HFFc6 (cell line): ENCODE measurements at regions not wholly inside any gene's neighbourhood (a gene's known extent, or its start where the extent isn't known, plus 50 kb on each side); places are given as distances from the start of the nearest gene placed in this dataset.

ENCODE experiments used
- DNase-seq: peaks from one replicate; pipeline ENCODE4 v3.0.0-alpha.2; 2018
- H3K27ac Mint-ChIP-seq: 2 replicates; pipeline ENCODE4 v1.8.0; 2020; ENCODE audit warnings: mild to moderate bottlenecking, mixed read lengths
- H3K27me3 Mint-ChIP-seq: 2 replicates; pipeline ENCODE4 v1.8.0; 2021; ENCODE audit warnings: mild to moderate bottlenecking, moderate library complexity, mixed read lengths; ENCODE audit not compliant: insufficient read depth
- H3K36me3 Mint-ChIP-seq: 2 replicates; pipeline ENCODE4 v1.8.0; 2021; ENCODE audit warnings: low read depth, mixed read lengths
- H3K4me1 Mint-ChIP-seq: 2 replicates; pipeline ENCODE4 v1.8.0; 2020; ENCODE audit warnings: low read depth, mixed read lengths
- H3K4me3 Mint-ChIP-seq: 2 replicates; pipeline ENCODE4 v1.8.0; 2020; ENCODE audit warnings: mild to moderate bottlenecking, moderate library complexity, mixed read lengths
- H3K9me3 Mint-ChIP-seq: 2 replicates; pipeline ENCODE4 v1.8.0; 2020; ENCODE audit warnings: mild to moderate bottlenecking, mixed read lengths
- CTCF ChIP-seq: fragments of 200-600 bp; sonication (generic); IDR thresholded peaks from 2 replicates; pipeline ENCODE4 v1.5.0; 2021; ENCODE audit warnings: antibody characterized with exemption, mild to moderate bottlenecking

GRCh38 chr16:73923951-73924350 is 372.7 kb upstream of the PSMD7 start:
- Mint-ChIP-seq H3K36me3 (no peaks in the 10 kb centered on the region), H3K27ac (no peak overlapping the region), H3K27me3 (no peaks in the 10 kb centered on the region), H3K4me1 (no peaks in the 10 kb centered on the region), H3K4me3 (no peak overlapping the region), H3K9me3 (peaks cover 17% of the 10 kb centered on the region; the same call in 1 of the 2 replicates)
- DNase-seq: no peak
- TF ChIP-seq CTCF: no peak

DNA sequence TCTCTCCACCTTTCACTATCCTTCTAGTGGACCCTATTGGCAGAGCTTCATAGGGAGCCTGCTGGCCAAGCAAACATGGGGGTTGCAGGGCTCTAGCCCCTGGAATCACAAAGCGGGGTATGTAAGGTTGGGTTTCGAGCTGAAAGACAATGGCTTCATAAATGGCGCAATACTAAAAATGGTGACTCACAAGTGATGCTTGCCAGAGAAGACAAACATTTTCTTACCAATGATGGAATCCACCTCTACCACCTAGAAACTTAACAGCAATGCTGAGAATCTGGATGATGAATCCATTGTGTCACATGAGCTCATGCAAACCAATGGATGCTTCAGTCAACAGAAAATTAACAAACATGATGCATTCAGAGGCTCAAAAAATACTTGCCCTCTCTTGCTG is 375.3 kb upstream of the PSMD7 start:
- no peak for TF ChIP-seq CTCF
- H3K27me3 Mint-ChIP-seq: no peaks in the 10 kb centered on the region
- H3K4me3 Mint-ChIP-seq: no peak overlapping the region
- H3K27ac Mint-ChIP-seq: no peak overlapping the region
- no peaks in the 10 kb centered on the region for H3K4me1 Mint-ChIP-seq
- peaks cover 7% of the 10 kb centered on the region; the same call in 1 of the 2 replicates for H3K9me3 Mint-ChIP-seq
- DNase-seq: no peak
- no peaks in the 10 kb centered on the region for H3K36me3 Mint-ChIP-seq

DNA sequence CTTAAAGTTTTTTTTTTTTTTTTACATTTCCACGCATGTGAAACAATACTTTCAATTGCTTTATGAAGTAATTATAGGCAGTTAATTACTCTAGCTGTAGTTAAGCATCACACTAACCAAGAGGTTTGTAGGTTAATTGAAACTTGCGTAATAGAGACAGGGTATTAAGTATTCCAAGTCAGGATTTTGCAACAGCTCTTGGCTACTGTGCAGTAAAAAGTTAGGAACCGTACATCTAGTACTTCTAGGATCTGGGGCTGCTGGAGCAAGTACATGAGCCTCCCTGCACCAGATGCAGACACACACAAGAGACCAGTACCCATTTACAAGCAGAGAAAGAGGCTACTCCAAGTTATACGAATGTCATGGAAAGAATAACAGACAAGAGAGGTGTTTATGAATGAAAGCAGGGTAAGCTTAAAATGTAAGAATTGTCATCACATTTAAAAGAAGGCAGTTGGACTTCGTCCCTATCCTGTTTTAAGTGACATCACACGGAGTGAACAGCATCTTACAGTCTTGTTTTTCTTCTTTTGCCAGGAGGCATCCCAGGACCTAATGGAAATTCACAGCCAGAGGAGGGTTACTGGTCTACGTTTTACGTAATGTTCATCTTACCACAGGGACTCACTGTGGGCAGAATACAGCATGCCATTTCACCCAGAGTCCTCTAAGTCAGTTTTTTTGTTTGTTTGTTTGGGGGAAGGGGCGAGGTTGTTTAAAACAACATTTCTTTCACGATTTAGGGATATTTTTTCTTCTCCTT is 379.6 kb upstream of the PSMD7 start:
- no peak overlapping the region for H3K27ac Mint-ChIP-seq
- DNase-seq: no peak
- no peaks in the 10 kb centered on the region; the same call in 1 of the 2 replicates for H3K9me3 Mint-ChIP-seq
- H3K36me3 Mint-ChIP-seq: no peaks in the 10 kb centered on the region; the same call in 1 of the 2 replicates
- no peaks in the 10 kb centered on the region for H3K27me3 Mint-ChIP-seq
- no peak for TF ChIP-seq CTCF
- H3K4me3 Mint-ChIP-seq: no peak overlapping the region
- no peaks in the 10 kb centered on the region for H3K4me1 Mint-ChIP-seq

DNA sequence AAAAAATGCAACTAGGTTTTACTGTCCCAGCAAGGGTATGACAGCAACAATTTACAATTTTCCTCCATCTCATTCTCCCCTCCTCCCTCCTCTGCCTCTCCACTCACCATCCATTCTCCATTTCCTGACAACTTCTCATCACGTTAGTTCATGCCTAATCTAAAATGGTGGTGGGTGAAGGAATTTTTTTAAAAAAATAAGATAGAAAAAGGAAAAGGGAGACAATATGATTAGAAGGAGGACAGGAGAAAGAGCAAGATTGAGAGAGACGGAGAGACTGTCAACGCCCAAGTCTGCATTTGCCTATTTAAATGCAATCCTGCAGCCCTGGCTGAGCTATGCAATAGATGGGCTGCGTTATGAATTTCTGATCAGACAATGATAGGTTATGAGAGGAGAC is 380.7 kb upstream of the PSMD7 start:
- H3K27me3 Mint-ChIP-seq: no peaks in the 10 kb centered on the region
- no peak overlapping the region for H3K4me3 Mint-ChIP-seq
- H3K4me1 Mint-ChIP-seq: no peaks in the 10 kb centered on the region
- peaks cover 4% of the 10 kb centered on the region; the same call in 1 of the 2 replicates for H3K9me3 Mint-ChIP-seq
- H3K36me3 Mint-ChIP-seq: no peaks in the 10 kb centered on the region; the same call in 1 of the 2 replicates
- DNase-seq: no peak
- TF ChIP-seq CTCF: no peak
- H3K27ac Mint-ChIP-seq: no peak overlapping the region

DNA sequence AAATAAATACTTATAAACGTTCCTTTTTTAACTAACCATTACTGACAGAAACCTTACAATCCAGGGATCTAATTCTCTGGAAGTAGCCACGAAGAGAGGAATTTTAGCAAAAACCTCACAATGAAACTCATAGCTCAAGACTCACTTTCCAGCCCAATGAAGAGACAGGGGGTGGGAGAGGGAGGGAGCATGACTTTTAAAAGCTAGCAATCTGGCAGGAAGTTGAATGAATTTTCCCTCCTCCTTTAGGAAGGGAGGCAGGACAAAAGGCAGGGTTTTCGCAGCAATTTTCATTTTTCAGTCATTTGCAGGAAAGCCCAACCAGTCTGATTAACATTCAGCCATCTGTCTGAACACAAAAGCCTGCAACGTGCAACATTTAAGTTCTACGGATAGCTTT is 381.5 kb upstream of the PSMD7 start:
- Mint-ChIP-seq H3K9me3 (peaks cover 7% of the 10 kb centered on the region; the same call in 1 of the 2 replicates), H3K27ac (no peak overlapping the region), H3K27me3 (no peaks in the 10 kb centered on the region), H3K36me3 (no peaks in the 10 kb centered on the region; the same call in 1 of the 2 replicates), H3K4me3 (no peak overlapping the region), H3K4me1 (no peaks in the 10 kb centered on the region)
- no peak for TF ChIP-seq CTCF
- DNase-seq: no peak
